ENCODE measurements at regions not wholly inside any gene's neighbourhood (a gene's known extent, or its start where the extent isn't known, plus 50 kb on each side); places are given as distances from the start of the nearest gene placed in this dataset.

- TF ChIP-seq CTCF (conservative IDR thresholded peaks at IDR 0.05; ENCODE audit: low read depth in 2 of 2) (no peak), NANOG (IDR thresholded peaks at IDR 0.05; ENCODE audit: borderline replicate concordance) (no peak), CREB1 (CRISPR knock-in tag; IDR thresholded peaks at IDR 0.05; ENCODE audit: low read depth) (no peak)
These were observed 142.3 kb upstream of the LMO4 start (continued) for GRCh38 chr1:87186346-87186745.

- H3K27ac Mint-ChIP-seq, result no peak overlapping the region
- H3K4me3 ChIP-seq, result no peak overlapping the region
- DNase-seq (ENCODE audit: low spot score) (no peak), ATAC-seq (no peak)
- no peak overlapping the region for H2AFZ ChIP-seq
- H4K20me1 ChIP-seq (replicated peaks; ENCODE audit: insufficient read depth), result no peaks in the 10 kb centered on the region
- H3K36me3 ChIP-seq (ENCODE audit: insufficient read depth), result no peaks in the 10 kb centered on the region
- peaks cover 3% of the 10 kb centered on the region for H3K27me3 Mint-ChIP-seq (ENCODE audit: insufficient read depth, low read depth, poor library complexity)
- H3F3A ChIP-seq (replicated peaks; ENCODE audit: low read depth), result no peaks in the 10 kb centered on the region
- H3K4me1 ChIP-seq (ENCODE audit: insufficient read depth), result peaks cover 10% of the 10 kb centered on the region
- H3K27ac ChIP-seq (ENCODE audit: low read depth), result no peak overlapping the region
- no peaks in the 10 kb centered on the region for H3K79me2 ChIP-seq (replicated peaks; ENCODE audit: insufficient read depth)
- H3K9me3 Mint-ChIP-seq, result no peaks in the 10 kb centered on the region
- no peak overlapping the region for H3K4me2 ChIP-seq
- no peaks in the 10 kb centered on the region for H3K9me2 ChIP-seq (ENCODE audit: insufficient read depth)
- no peak overlapping the region for H3K4me3 Mint-ChIP-seq
- no peaks in the 10 kb centered on the region for H3K36me3 Mint-ChIP-seq (ENCODE audit: low read depth)
- H3K4me1 Mint-ChIP-seq, result peaks cover 13% of the 10 kb centered on the region
- no peak for TF ChIP-seq ETS1 (IDR thresholded peaks at IDR 0.05)
- TF ChIP-seq ZNF114 (CRISPR knock-in tag; IDR thresholded peaks at IDR 0.05), result no peak
- no peak for TF ChIP-seq CREB1 (CRISPR knock-in tag; IDR thresholded peaks at IDR 0.05; ENCODE audit: low read depth)
- no peak for TF ChIP-seq EZH2 (IDR thresholded peaks at IDR 0.05; ENCODE audit: low read depth, unreplicated experiment)
- no peak for TF ChIP-seq NANOG (IDR thresholded peaks at IDR 0.05; ENCODE audit: borderline replicate concordance)
- no peaks in the 10 kb centered on the region for H3K27me3 ChIP-seq (ENCODE audit: insufficient read depth)
These were observed 140.0 kb upstream of the LMO4 start for GRCh38 chr1:87188640-87189039.

- H3F3A ChIP-seq (replicated peaks; ENCODE audit: low read depth), result no peaks in the 10 kb centered on the region
These were observed 138.3 kb upstream of the LMO4 start for GRCh38 chr1:87190402-87190801.

More at GRCh38 chr1:87190402-87190801, 138.3 kb upstream of the LMO4 start:
- DNase-seq (ENCODE audit: low spot score), result no peak
- Histone ChIP-seq H3K4me2 (no peak overlapping the region), H3K36me3 (ENCODE audit: insufficient read depth) (no peaks in the 10 kb centered on the region), H3K27me3 (ENCODE audit: insufficient read depth) (no peaks in the 10 kb centered on the region), H3K4me3 (no peak overlapping the region), H3K4me1 (ENCODE audit: insufficient read depth) (peaks cover 10% of the 10 kb centered on the region), H4K20me1 (replicated peaks; ENCODE audit: insufficient read depth) (no peaks in the 10 kb centered on the region), H3K9me2 (ENCODE audit: insufficient read depth) (no peaks in the 10 kb centered on the region; the same call in 1 of the 2 replicates), H3K79me2 (replicated peaks; ENCODE audit: insufficient read depth) (no peaks in the 10 kb centered on the region), H3K27ac (ENCODE audit: low read depth) (no peak overlapping the region), H2AFZ (peak overlapping the region; percentile 56; the same call in 1 of the 2 replicates)
- Mint-ChIP-seq H3K9me3 (peaks cover 9% of the 10 kb centered on the region), H3K4me1 (peaks cover 13% of the 10 kb centered on the region), H3K27me3 (ENCODE audit: insufficient read depth, low read depth, poor library complexity) (peaks cover 3% of the 10 kb centered on the region), H3K36me3 (ENCODE audit: low read depth) (peaks cover 5% of the 10 kb centered on the region), H3K27ac (no peak overlapping the region), H3K4me3 (no peak overlapping the region)
- TF ChIP-seq, protein P1, sequence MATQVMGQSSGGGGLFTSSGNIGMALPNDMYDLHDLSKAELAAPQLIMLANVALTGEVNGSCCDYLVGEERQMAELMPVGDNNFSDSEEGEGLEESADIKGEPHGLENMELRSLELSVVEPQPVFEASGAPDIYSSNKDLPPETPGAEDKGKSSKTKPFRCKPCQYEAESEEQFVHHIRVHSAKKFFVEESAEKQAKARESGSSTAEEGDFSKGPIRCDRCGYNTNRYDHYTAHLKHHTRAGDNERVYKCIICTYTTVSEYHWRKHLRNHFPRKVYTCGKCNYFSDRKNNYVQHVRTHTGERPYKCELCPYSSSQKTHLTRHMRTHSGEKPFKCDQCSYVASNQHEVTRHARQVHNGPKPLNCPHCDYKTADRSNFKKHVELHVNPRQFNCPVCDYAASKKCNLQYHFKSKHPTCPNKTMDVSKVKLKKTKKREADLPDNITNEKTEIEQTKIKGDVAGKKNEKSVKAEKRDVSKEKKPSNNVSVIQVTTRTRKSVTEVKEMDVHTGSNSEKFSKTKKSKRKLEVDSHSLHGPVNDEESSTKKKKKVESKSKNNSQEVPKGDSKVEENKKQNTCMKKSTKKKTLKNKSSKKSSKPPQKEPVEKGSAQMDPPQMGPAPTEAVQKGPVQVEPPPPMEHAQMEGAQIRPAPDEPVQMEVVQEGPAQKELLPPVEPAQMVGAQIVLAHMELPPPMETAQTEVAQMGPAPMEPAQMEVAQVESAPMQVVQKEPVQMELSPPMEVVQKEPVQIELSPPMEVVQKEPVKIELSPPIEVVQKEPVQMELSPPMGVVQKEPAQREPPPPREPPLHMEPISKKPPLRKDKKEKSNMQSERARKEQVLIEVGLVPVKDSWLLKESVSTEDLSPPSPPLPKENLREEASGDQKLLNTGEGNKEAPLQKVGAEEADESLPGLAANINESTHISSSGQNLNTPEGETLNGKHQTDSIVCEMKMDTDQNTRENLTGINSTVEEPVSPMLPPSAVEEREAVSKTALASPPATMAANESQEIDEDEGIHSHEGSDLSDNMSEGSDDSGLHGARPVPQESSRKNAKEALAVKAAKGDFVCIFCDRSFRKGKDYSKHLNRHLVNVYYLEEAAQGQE (IDR thresholded peaks at IDR 0.05; ENCODE audit: unreplicated experiment), result no peak
- TF ChIP-seq ZNF114 (CRISPR knock-in tag; IDR thresholded peaks at IDR 0.05) (no peak), POLR2AphosphoS5 (IDR thresholded peaks at IDR 0.05; ENCODE audit: low read depth) (no peak), JUNB (IDR thresholded peaks at IDR 0.05; ENCODE audit: unreplicated experiment) (no peak), NANOG (IDR thresholded peaks at IDR 0.05; ENCODE audit: borderline replicate concordance) (no peak), CTCF (conservative IDR thresholded peaks at IDR 0.05; ENCODE audit: low read depth in 2 of 2) (no peak), EZH2phosphoT487 (IDR thresholded peaks at IDR 0.05; ENCODE audit: unreplicated experiment) (no peak)
- no peak for ATAC-seq

Data from GM23338 (cell line).